ENCODE measurements at regions not wholly inside any gene's neighbourhood (a gene's known extent, or its start where the extent isn't known, plus 50 kb on each side); places are given as distances from the start of the nearest gene placed in this dataset.

DNA sequence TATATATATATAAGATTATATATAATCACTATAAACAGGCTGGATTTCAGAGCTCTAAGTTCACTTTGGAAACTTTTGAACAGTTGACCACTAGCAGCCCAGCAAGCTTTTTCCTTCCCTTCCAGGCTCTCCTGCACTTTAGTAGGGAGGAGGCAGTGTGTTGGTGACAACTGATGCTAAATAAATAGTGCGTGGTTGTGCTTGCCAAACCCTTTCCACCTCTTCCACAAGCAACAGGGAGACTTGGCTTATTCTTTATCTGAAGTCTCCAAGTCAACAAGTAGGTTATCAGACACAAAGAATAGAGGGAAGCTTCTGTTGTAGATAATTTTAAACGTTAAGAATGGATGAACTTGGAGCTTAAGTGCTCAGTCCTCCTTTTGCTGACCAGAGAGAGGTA is 408.2 kb upstream of the HNRNPA3 start:
- no peaks in the 10 kb centered on the region for H3K4me1 ChIP-seq (ENCODE audit: insufficient read depth, poor library complexity, severe bottlenecking)
- ATAC-seq (ENCODE audit: low read depth), result no peak
- no peaks in the 10 kb centered on the region for H3K36me3 ChIP-seq (ENCODE audit: low read depth)
- no peaks in the 10 kb centered on the region for H3K27me3 ChIP-seq (ENCODE audit: insufficient read depth, poor library complexity, severe bottlenecking)
- DNase-seq (ENCODE audit: low spot score), result no peak
- no peak overlapping the region for H3K27ac ChIP-seq (ENCODE audit: poor library complexity, severe bottlenecking)
- TF ChIP-seq, protein P1, sequence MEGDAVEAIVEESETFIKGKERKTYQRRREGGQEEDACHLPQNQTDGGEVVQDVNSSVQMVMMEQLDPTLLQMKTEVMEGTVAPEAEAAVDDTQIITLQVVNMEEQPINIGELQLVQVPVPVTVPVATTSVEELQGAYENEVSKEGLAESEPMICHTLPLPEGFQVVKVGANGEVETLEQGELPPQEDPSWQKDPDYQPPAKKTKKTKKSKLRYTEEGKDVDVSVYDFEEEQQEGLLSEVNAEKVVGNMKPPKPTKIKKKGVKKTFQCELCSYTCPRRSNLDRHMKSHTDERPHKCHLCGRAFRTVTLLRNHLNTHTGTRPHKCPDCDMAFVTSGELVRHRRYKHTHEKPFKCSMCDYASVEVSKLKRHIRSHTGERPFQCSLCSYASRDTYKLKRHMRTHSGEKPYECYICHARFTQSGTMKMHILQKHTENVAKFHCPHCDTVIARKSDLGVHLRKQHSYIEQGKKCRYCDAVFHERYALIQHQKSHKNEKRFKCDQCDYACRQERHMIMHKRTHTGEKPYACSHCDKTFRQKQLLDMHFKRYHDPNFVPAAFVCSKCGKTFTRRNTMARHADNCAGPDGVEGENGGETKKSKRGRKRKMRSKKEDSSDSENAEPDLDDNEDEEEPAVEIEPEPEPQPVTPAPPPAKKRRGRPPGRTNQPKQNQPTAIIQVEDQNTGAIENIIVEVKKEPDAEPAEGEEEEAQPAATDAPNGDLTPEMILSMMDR (IDR thresholded peaks at IDR 0.05; ENCODE audit: poor library complexity, severe bottlenecking), result no peak
- no peaks in the 10 kb centered on the region for H3K9me3 ChIP-seq (ENCODE audit: severe bottlenecking)
- H3K4me3 ChIP-seq (ENCODE audit: severe bottlenecking), result no peak overlapping the region

DNA sequence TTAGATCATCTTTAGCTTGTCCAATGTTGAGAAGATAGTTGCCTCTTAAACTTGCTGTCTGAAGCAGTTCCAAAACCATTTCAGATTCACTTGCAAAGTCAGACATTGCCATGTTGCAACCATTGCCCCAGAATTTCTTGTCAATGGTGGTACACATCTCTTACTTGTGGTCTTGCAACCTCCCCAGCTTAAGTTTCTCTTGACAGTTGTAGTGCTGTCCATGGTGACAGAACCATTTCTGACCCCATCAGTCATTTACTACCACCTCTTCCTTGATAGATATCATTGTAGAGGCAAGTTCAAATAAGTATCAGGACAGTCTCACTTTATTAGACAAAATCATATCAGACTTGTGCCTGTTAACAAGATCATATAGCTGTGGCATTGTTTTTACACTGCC is 407.2 kb upstream of the HNRNPA3 start:
- Histone ChIP-seq H3K4me1 (ENCODE audit: insufficient read depth, poor library complexity, severe bottlenecking) (no peaks in the 10 kb centered on the region), H3K9me3 (ENCODE audit: severe bottlenecking) (no peaks in the 10 kb centered on the region), H3K27me3 (ENCODE audit: insufficient read depth, poor library complexity, severe bottlenecking) (no peaks in the 10 kb centered on the region), H3K27ac (ENCODE audit: poor library complexity, severe bottlenecking) (no peak overlapping the region), H3K4me3 (ENCODE audit: severe bottlenecking) (no peak overlapping the region), H3K36me3 (ENCODE audit: low read depth) (no peaks in the 10 kb centered on the region)
- no peak for ATAC-seq (ENCODE audit: low read depth)
- TF ChIP-seq, protein P1 (IDR thresholded peaks at IDR 0.05; ENCODE audit: poor library complexity, severe bottlenecking), result no peak
- no peak for DNase-seq (ENCODE audit: low spot score)

DNA sequence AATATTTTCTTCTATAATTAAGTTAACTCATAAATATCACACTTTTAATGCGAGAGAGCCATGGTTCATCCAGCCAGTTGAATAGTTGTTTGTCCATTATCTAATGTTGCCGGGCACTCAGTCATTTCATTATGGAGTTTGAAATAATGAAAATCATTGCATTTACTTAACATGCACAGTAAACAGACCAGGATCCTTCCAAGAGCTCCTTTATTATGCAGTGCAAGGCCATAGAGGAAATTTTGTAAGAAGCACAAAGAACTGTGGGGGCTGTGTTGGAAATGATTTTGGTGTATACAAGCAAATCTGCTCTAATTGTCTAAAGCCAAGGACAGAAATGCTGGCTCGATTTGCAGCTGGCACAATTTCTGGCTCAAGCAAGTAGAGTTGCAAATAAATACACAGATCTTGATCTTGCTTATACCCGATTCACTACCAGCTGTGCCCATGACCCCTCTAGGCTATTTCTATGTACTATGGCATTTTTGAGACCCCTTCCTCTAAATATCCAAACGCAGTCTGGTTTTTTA is 400.3 kb upstream of the HNRNPA3 start:
- H3K4me3 ChIP-seq (ENCODE audit: severe bottlenecking), result no peak overlapping the region
- peaks cover 7% of the 10 kb centered on the region for H3K4me1 ChIP-seq (ENCODE audit: insufficient read depth, poor library complexity, severe bottlenecking)
- TF ChIP-seq, protein P1 (IDR thresholded peaks at IDR 0.05; ENCODE audit: poor library complexity, severe bottlenecking), result no peak
- no peaks in the 10 kb centered on the region for H3K27me3 ChIP-seq (ENCODE audit: insufficient read depth, poor library complexity, severe bottlenecking)
- DNase-seq (ENCODE audit: low spot score) (no peak), ATAC-seq (ENCODE audit: low read depth) (no peak)
- no peak overlapping the region for H3K27ac ChIP-seq (ENCODE audit: poor library complexity, severe bottlenecking)
- no peaks in the 10 kb centered on the region for H3K9me3 ChIP-seq (ENCODE audit: severe bottlenecking)
- H3K36me3 ChIP-seq (ENCODE audit: low read depth), result no peaks in the 10 kb centered on the region

DNA sequence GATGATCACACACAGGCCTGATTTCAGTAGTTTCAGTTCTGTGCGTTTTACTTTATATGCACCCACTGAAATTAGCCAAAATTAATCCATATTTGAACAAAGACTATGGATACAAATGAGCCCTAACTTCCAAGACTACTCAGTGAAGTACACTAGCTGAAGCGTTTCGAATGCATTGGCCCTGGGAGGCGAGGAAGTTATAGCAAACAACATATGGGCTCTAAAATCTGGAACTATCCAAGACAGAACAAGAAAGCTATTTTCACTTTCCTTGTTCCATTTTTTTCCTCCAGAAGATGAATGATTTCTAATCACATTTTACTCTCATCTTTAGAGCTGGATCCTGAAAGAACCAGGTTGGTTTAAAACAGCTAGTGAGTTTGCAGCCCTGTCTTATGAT is 399.4 kb upstream of the HNRNPA3 start:
- H3K4me1 ChIP-seq (ENCODE audit: insufficient read depth, poor library complexity, severe bottlenecking), result peaks cover 7% of the 10 kb centered on the region
- H3K27me3 ChIP-seq (ENCODE audit: insufficient read depth, poor library complexity, severe bottlenecking), result no peaks in the 10 kb centered on the region
- ATAC-seq (ENCODE audit: low read depth) (no peak), DNase-seq (ENCODE audit: low spot score) (no peak)
- TF ChIP-seq, protein P1 (IDR thresholded peaks at IDR 0.05; ENCODE audit: poor library complexity, severe bottlenecking), result no peak
- no peak overlapping the region for H3K4me3 ChIP-seq (ENCODE audit: severe bottlenecking)
- no peaks in the 10 kb centered on the region for H3K36me3 ChIP-seq (ENCODE audit: low read depth)
- no peak overlapping the region for H3K27ac ChIP-seq (ENCODE audit: poor library complexity, severe bottlenecking)
- H3K9me3 ChIP-seq (ENCODE audit: severe bottlenecking), result no peaks in the 10 kb centered on the region

DNA sequence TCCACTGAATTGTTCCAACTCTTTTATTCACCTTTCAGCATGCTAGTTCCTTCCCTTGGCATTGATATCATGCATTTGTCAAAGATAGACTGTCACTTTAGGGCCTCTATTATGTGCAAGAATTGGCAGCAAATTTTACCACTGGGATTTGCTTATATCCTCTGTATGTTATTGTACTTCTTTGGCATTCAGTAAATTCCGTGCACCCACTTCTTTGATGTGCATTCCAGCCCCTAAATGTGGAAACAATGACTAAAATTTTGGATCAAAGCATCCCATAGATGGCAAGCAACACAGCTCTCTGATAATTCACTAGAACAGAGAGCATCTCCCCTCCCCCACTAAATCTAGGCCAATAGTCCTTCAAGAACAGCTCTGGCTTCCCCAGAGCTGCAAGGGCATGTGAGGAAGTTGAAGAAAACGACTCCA is 399.0 kb upstream of the HNRNPA3 start:
- no peaks in the 10 kb centered on the region for H3K27me3 ChIP-seq (ENCODE audit: insufficient read depth, poor library complexity, severe bottlenecking)
- no peaks in the 10 kb centered on the region for H3K9me3 ChIP-seq (ENCODE audit: severe bottlenecking)
- no peak overlapping the region for H3K27ac ChIP-seq (ENCODE audit: poor library complexity, severe bottlenecking)
- H3K4me3 ChIP-seq (ENCODE audit: severe bottlenecking), result no peak overlapping the region
- H3K36me3 ChIP-seq (ENCODE audit: low read depth), result no peaks in the 10 kb centered on the region
- H3K4me1 ChIP-seq (ENCODE audit: insufficient read depth, poor library complexity, severe bottlenecking), result peaks cover 7% of the 10 kb centered on the region
- DNase-seq (ENCODE audit: low spot score) (no peak), ATAC-seq (ENCODE audit: low read depth) (no peak)
- TF ChIP-seq, protein P1 (IDR thresholded peaks at IDR 0.05; ENCODE audit: poor library complexity, severe bottlenecking), result no peak

Data from RWPE2 (cell line).